ENCODE measurements at regions not wholly inside any gene's neighbourhood (a gene's known extent, or its start where the extent isn't known, plus 50 kb on each side); places are given as distances from the start of the nearest gene placed in this dataset.

- no peak for DNase-seq
Measured at GRCh38 chr5:68544648-68545552, 329.3 kb downstream of the PIK3R1 start.

DNA sequence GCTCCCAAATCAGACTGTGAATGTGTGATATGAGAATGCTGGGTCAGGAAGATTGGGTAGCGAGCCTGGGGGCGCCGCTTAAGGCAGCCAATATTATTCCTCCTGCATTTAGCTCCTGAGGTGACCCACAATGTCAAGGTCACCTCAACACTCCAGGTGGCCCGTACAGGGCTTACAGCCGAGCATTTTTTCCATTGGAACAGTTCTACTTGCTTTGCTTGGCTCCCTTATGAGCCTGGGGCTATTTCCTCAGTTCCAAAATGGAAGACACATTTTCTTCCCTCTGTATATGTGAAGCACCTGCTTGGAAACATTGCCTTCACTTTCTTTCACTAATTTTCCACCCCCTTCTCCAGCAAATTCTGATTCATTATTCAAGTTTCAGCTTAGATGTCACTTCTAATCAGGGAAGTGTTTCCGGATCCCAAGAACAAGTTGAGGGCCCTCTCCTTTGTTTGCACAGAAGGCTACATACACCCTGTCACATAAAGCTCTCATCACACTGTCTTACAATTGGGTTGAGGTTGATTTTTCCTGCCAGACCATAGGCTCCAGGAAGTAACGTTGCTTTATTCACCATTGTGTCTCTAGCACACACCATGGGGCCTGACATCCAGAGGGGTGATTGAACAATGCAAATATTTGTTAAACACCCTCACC lies 330.2 kb downstream of the PIK3R1 start:
- DNase-seq, result no peak

- DNase-seq, result no peak
Measured at GRCh38 chr5:68547056-68547455, 331.5 kb downstream of the PIK3R1 start.

DNA sequence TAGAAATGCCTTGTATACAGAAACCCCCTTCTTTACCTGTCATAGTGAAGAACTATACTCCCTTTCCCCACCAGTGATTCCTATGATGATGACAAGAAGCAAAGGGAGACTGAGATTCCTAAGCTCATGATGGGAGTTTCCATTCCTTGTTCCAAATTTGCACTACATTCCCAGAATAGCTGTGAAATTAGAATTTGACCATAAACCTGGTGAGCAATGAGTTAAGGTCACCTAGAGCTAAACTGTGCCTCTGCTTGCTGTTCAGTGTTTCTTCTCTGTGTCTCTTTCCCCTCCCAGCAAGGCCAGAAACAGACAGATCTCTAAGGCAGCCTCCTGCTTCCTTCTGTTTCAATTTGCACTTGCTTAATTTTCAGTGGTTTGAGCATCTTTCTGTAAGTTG lies 332.1 kb downstream of the PIK3R1 start:
- DNase-seq, result no peak

DNA sequence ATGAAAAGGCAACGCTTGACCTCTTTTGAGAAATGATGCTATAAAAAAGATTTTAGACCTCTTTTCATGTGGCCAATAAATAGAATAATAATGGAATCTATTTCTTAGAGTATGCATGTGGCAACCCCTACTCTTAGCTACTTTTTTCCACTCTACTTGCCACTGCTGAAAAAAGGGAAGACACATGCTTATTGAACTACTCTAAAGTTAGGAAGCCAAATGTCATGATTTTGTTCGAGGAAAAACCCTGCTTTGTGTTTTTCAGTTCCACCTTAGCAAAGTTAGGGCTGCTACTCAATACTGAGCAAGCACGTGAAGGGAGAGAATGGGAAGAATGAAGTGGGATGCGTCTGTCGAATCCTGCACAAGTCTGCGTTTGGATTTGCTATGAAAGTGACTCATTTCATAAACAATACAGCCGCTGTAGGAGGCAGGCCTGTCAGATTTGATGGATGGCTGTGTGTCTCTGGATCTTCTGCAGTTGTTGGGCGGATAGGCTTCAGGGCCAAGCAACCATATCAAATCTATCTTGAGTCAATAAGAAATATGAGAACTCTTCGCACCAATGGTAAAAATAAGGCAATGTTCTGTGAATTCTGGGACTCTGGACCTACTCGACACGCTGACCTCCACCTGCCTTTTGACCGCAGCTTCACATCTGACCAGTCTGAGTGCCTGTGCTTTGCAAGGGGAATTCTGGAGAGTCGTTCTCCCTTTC lies 333.6 kb downstream of the PIK3R1 start:
- no peak for DNase-seq

DNA sequence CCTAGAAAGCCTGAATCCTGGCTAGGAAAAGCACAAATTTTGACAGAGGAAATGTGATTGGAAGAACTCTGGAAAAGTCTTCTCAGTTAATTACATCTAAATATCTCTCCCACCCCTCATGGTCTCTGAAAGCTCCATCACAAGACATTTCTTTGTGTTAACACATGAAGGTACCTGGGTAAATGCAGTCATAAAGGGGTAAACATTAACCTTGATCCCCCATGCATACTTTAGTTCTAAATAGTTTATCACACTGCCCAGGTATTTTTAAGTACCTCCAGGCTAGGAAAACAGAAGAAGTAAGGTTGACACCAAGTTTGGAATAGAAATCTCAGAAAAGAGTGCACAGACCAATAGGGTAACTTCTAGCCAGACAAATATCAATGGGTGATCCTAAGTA lies 334.5 kb downstream of the PIK3R1 start:
- DNase-seq, result no peak

DNA sequence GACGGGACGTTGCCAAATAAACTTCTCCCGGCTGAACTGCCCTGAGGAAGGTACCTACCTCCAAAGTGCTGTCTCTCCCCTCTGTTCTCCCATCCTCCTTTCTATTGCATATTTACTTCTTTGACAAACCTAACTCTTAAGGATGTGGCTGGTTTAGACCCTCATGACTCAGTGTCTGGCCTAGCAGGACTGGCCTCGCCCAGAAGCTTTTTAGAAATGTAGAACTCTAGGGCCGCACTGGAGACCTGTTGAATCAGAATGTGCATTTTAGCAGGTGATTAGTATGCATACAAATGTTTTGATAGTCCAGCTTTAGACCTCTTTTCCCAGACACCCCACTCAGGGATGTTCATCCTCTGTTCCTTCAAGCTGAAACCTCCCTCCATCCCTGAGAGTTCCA lies 335.9 kb downstream of the PIK3R1 start:
- DNase-seq, result no peak

GRCh38 chr5:68554571-68555279 lies 339.2 kb downstream of the PIK3R1 start:
- no peak for DNase-seq

- DNase-seq, result no peak
Measured at GRCh38 chr5:68555907-68556681, 340.5 kb downstream of the PIK3R1 start.

DNA sequence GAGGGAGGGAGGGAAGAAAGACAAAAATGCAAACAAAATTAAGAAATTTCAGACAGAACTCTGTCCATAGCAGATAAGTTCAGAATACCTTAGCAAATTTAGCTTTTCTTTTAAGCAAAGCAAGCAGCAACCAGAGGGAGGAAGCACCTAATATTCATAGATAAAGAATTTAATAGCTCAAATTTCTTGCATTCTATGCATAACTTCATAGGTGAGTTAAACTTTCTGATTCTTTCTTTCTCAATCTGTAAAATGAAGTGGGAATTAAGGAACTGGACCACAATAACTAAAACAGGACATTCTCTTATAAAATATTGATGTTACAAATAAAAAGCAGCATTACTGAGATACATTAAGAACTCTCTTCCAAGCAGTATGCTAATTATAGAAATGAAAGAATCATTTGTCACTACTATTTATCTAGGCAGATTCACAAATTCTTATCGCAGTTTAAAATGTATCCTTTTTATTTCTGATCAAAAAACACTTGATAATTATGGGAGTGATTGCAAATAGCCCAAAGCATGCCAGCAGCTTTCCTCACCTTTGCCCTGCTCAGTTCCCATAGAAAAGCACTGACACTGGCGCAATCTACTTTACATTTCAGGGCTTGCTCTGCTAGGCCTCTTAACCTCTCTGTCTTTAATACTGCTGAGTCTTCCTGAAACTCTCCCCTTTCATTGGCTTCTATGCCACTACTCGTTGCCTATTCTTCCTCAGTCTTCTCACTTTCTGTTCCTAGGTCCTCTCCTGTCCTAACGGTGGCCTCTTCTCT lies 341.8 kb downstream of the PIK3R1 start:
- no peak for DNase-seq

GRCh38 chr5:68562308-68562707 lies 346.8 kb downstream of the PIK3R1 start:
- no peak for DNase-seq

- DNase-seq, result no peak
Measured at GRCh38 chr5:68565427-68565826, 349.9 kb downstream of the PIK3R1 start.

DNA sequence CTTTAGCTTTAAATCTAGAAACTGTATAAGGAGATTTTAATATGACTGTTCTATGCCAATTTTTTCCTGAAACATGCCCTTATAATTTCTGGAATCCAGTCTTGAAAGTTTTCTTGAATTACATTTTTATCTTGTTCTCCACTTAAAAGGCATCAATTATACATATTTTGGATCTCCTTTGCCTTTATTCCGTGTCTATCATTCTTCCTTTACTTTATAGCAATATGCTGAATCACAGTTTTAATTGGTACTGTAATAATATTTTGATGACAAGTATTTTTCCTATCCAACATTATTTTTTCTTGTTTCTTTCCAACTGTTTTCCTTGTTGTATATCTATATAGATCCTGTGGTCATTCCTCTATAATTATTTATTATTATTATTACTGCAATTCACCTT lies 361.2 kb downstream of the PIK3R1 start:
- no peak for DNase-seq

DNA sequence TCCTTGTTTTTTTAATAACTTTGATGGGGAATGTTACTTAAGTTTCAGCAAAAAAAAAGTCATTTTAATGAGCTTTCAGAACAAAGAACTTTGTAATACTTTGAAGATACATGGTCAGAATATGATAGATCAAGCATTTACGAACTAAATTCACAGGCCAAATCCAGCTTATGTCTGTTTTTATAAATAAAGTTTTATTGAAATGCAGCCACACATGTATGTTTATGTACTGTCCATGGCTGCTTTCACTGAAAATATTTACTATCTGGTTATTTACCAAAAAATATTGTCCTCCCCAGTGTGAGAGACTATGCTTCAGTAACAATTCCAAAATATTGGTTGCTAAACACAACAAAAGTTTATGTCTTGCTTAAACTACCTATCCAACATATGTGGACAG lies 366.7 kb downstream of the PIK3R1 start:
- no peak for DNase-seq

DNA sequence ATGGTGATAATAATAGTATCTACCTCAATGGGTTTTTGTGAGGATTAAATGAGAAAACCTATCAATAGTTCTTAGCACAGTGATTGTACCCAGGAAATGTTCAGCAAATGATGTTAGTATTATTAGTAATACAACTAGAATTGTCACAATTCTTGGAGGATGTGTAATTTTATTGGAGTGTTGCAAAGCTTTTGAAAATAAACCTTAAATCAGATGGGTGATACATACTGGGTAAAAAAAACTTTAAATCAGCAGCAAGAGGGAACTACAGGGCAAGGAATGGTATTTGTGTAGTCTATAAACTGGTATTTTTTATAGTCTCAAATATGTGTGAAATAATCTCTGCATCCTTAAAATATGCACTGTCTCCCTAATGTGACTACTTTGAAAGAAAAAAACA lies 371.6 kb downstream of the PIK3R1 start:
- no peak for DNase-seq

- no peak for DNase-seq
Measured at GRCh38 chr5:68591850-68592249, 376.3 kb downstream of the PIK3R1 start.

GRCh38 chr5:68592351-68592750 lies 376.8 kb downstream of the PIK3R1 start:
- DNase-seq, result no peak

DNA sequence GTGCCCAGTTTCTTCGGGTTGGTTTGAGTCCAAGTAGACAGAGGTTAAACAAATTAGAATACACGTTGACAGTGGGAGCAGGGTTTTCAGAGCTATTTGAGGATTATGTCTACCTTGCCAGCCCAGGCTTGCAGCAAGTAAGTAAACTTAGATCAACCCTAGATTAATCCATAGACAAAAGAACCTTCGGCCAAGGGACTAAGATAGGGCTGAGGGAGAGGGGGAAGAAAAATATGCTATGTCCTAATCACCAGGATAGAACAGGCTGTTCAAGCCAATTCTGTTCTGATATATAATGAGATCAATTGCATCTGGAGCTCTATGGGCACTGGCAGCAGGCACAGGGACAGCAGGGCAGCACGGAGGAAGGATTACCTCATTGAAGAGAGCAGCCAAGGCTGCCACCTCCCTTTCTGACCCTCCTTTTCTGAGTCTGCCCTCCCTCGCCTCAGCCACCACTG lies 377.7 kb downstream of the PIK3R1 start:
- DNase-seq, result no peak

GRCh38 chr5:68612972-68613371 lies 397.4 kb downstream of the PIK3R1 start:
- no peak for DNase-seq

- DNase-seq, result no peak
Measured at GRCh38 chr5:68618501-68618900, 402.9 kb downstream of the PIK3R1 start.

GRCh38 chr5:68627001-68627400 lies 411.4 kb downstream of the PIK3R1 start:
- DNase-seq, result no peak
